ENCODE measurements at regions not wholly inside any gene's neighbourhood (a gene's known extent, or its start where the extent isn't known, plus 50 kb on each side); places are given as distances from the start of the nearest gene placed in this dataset.

GRCh38 chr13:34553376-34553775, 388.7 kb upstream of the NBEA start:
- no peak for DNase-seq (ENCODE audit: low read depth in 2 of 2)

GRCh38 chr13:34555988-34556387, 386.1 kb upstream of the NBEA start:
- DNase-seq (ENCODE audit: low read depth in 2 of 2), result no peak

DNA sequence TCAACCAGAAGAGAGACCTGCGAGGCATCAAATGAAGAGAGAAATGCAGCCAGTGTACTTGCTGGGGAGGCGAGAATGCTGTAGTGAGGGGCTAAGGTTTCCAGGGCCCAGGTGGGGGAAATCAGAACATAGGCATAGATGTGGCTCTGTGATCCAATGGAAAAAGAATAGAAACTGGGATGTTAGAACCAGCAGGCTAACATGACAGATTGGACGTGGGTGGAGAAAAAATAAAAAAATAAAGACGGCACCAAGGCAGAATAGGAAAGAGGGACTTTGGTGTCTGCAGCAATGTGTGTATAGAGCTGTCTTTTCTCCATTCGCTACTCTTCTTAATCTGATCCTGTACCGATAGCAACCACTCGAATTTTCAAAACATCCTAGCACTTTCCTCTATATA, 381.0 kb upstream of the NBEA start:
- DNase-seq (ENCODE audit: low read depth in 2 of 2), result no peak

- no peak for DNase-seq (ENCODE audit: low read depth in 2 of 2)
Observed at GRCh38 chr13:34567597-34567996, 374.5 kb upstream of the NBEA start.

DNA sequence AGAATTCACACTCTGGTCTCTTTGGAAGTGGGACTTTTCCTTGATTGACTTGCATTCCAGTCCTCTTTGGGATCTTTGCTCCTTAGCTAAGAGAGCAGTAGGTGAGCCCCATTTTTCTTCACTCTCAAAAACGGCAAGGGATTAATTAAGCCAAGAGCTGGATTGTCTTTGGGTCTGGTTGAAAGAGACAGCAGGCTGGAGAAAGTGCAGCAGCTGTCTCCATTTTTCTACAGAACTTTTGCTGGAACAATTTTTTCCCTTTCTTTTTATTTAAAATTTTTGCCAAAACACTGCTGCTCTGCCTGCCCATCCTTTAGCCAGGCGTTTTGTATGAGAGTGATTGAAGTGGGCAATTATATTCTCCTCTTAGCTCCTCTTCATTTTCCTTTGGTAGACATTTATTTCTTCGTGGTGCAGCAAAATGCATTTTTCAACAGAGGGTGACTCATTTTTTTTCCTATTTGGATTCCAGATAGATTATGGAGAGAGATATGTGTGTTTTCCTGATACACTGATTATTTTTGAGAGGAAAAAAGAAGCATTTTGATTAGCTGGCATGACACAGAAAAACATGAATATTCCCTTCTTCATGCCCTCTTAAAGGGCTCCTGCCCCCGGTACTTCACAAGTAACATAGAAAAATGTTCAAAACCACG, 371.2 kb upstream of the NBEA start:
- DNase-seq (ENCODE audit: low read depth in 2 of 2), result no peak

- DNase-seq (ENCODE audit: low read depth in 2 of 2), result no peak
Observed at GRCh38 chr13:34571716-34572115, 370.4 kb upstream of the NBEA start.

DNA sequence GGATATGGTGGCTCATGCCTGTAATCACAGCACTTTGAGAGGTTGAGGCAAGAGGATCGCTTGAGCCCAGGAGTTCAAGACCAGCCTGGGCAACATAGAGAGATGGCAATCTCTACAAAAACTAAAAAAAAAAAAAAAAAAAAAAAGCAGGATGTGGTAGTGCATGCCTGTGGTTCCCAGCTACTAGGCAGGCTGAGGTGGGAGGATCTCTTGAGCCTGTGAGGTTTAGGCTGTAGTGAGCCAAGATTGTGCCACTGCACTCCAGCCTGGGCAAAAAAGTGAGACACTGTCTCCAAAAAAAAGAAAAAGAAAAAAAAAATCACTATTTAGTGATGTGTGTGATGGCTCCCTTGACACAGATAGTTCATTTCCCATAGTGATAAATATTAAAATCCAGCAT, 365.0 kb upstream of the NBEA start:
- no peak for DNase-seq (ENCODE audit: low read depth in 2 of 2)

- no peak for DNase-seq (ENCODE audit: low read depth in 2 of 2)
Observed at GRCh38 chr13:34578471-34578870, 363.6 kb upstream of the NBEA start.

DNA sequence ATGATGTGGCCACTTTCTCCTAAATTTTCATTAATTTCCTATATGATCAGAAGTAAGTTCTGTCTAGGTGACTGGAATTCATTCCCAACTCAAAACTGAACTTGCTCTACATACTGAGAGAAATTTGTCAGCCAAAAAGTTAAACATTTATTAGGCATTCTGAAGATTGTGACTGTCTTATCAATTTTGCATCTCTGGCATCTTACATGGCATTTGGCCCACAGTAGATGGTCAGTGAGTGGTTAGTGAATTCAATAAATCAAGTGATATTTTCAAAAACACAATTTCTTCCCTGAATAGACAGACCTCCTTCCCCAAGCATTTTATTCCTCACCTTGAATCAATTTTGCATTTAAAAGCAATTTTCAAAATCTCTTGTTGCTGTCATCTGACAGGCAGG, 363.2 kb upstream of the NBEA start:
- DNase-seq (ENCODE audit: low read depth in 2 of 2), result no peak

DNA sequence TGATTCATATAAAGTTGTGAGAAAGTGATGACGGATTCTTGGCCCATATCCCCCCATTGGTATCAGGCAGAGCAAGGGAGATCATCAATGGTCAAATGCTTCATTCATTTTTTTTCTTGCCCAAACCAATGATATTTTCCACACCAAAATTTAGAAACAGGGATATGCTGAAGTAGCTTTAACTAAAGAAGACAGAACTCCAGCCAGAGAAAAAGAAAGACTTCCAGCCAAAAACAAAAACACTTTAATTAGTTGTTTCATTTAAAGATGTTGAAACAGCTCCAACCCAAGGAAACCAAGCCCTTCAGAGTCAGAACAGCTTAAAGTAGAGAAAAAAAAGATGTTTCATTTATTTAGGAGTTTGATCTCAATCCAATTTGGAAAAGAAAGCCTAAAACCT, 358.9 kb upstream of the NBEA start:
- no peak for DNase-seq (ENCODE audit: low read depth in 2 of 2)

DNA sequence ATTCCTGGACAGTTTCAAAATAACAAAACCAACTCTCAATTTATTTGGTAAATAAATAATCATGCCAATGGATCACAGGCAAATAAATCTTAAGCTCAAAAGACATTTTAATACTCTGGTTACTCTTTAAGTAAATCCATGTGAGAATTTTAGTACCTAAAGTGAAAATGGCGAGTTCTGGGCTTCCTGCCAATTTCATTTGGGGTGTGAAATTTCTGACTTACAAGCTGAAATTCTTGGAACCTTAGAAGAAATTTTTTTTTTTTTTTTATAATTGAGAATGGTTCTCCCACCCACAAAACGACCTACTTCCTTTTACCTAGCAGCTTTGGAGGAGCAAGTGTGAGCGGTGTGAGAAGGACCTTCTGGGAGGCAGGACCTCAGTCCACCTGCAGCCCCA, 354.5 kb upstream of the NBEA start:
- DNase-seq (ENCODE audit: low read depth in 2 of 2), result no peak

GRCh38 chr13:34588362-34588761, 353.7 kb upstream of the NBEA start:
- DNase-seq (ENCODE audit: low read depth in 2 of 2), result no peak

DNA sequence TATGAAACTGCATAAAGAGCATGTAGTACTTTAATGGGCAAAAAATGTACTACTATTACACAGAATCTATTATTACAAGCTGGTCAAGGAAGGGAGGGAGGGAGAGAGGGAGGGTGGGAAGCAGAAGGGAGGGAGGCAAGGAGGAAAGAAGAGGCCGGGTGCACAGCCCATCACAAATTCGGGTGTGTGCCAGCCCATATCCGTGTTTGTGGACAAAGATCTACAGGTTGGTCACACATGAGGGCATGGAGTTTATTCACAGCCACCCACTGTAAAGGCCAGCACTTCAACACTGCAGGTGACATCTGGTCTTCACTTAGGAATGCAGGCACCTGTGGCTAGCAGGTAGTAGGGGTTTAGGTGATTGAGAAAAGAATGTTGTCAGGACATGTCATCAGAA, 352.5 kb upstream of the NBEA start:
- no peak for DNase-seq (ENCODE audit: low read depth in 2 of 2)

DNA sequence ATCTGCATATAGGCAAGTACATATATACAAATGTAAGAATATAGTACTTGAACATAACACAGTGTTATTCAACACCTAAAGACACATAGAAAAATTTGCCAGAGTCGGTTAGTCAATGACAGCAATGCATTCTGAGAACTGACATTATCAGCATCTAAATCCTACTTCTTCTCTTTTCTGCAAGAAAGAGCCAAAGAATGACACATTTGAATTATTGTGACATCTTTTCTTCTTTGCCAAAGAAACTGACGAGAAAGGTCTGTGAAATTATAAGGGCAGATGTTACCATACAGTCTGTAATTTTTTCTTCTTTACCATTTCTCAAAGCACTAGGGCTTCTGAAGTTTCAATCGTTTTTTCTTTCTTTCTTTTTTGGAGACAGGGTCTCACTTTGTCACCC, 350.9 kb upstream of the NBEA start:
- no peak for DNase-seq (ENCODE audit: low read depth in 2 of 2)

DNA sequence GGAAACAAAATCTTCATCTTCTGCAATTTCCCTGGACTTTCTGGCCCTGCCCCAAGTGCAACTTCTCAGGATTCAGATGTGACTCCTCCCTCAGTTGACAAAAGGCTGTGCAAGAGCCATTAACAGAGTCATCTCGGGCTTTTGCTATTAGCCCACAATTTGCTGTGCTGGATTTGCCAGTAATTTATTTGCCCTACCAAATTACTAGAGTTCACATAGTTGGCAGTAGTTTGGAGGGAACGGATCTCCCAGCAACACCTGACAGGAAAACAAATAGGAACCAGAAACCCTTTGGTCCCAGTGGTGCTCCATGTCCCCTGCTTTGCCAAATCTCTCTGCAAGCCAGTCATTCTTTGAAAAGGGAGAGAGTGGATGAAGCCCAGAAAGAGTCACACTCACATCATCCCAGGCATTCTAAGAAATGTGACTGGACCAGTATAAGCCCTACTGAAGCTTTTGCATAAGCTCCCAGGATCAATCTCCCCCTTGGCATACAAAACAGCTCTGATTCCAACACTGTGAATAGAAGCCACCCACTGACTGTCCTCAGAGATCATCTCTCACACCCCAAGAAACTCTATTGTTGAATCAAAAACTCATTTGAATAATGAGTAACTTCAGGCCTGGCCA, 350.1 kb upstream of the NBEA start:
- no peak for DNase-seq (ENCODE audit: low read depth in 2 of 2)

DNA sequence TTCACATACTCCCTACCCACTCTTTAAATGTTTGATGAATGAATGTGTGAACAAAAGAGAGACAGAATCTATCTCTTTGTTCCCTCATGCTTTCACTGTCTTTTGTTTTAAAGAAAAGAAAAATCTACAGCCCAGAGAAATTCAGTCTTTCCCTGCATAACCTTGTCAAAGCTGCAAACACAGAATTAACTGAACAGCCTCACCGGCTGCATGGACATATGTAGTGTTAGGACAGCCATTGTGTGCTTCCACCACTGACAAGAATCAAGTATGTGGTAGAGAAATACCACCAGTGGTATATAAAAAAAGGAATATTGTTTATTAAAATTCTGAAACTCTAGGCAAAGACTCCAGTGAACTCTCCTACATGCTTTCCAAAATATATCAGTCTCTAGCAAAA, 348.4 kb upstream of the NBEA start:
- no peak for DNase-seq (ENCODE audit: low read depth in 2 of 2)

DNA sequence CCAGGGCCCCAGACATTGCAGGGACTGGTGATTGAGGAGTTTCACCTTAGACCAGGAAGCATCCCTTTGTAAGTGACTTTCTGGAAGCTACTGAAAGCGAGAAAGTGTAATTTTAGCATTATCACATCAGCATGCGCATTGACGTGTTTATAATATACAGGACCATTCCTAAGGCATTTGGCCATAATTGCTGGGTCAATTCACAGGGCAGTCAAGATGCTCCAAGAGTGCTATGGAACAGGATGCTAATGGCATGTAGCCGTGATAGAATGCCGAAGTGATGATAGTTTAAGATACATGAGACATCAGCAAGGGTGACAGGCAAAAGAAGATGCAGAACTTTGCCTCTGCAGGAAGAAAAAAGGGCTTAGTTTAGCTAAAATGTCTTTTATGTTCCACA, 347.6 kb upstream of the NBEA start:
- DNase-seq (ENCODE audit: low read depth in 2 of 2), result no peak

- no peak for DNase-seq (ENCODE audit: low read depth in 2 of 2)
Observed at GRCh38 chr13:34608331-34608730, 333.7 kb upstream of the NBEA start.

DNA sequence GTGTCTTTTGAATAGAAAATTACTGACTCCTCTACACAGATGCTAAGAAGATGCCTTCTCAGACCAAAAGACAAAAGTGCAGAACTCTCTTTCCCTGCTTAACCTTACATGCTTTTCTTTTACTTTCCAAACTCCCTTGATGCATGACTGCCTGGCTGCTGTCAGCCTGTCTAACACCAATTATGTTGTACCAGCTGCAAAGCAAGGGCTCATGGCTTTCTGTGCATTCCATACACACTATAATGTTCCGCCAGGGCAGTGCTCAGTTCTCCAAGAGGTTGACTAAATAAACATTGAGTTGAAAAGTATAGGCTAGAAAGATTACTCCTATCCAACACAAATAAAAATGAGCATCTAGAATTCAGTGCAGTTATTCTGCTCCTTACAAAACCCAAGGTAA, 330.4 kb upstream of the NBEA start:
- DNase-seq (ENCODE audit: low read depth in 2 of 2), result no peak

GRCh38 chr13:34617473-34618083, 324.5 kb upstream of the NBEA start:
- no peak for DNase-seq (ENCODE audit: low read depth in 2 of 2)

DNA sequence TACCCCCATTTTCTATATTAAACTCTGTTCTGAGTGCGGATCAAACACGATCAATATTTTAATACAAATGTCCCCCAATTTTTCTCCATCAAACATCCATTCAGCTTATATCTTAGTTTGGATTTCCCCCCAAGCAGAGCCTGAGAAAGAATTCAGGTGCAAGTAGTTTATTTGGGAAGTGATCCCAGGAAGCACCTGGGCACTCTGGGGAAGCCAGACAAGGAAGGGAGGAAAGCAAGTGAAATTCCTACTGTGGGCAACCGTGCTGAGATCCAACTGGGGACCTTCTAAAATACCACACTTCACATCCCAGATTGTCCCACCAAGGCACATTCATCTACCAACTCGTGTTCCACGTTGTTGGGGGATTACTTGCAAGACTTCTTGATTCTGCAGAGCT, 323.4 kb upstream of the NBEA start:
- no peak for DNase-seq (ENCODE audit: low read depth in 2 of 2)

DNA sequence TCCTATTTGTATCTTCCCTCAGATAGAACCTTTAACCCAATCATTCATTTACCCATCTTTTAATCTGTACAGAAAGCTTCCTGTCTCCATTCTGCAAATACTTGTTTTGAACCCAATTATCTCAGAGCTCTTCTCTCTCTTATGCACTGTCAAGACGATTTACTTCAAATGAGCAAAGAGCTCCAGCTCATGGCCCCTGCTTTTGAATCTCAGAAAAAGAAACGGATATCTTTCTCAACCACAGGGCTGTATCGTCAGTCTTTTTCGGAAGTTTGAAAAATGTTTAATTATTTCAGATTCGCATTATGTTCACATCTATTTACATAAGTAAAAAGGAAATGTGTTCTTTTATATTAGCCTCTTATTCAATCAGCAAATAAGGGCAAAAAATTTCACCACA, 322.7 kb upstream of the NBEA start:
- DNase-seq (ENCODE audit: low read depth in 2 of 2), result no peak

GRCh38 chr13:34620074-34620850, 321.8 kb upstream of the NBEA start:
- DNase-seq (ENCODE audit: low read depth in 2 of 2), result no peak

Measured in stimulated activated CD8-positive, alpha-beta memory T cell treated with anti-CD3 and anti-CD28 coated beads, Interleukin-7, amount 100 ng/mL, for 4 hours (primary cell).